Psoas muscle (tissue), 7 donors: ENCODE measurements at regions not wholly inside any gene's neighbourhood (a gene's known extent, or its start where the extent isn't known, plus 50 kb on each side); places are given as distances from the start of the nearest gene placed in this dataset.

ENCODE experiments used
- ATAC-seq, 4 donors: fragments of 200-7000 bp; cut with Tn5 transposase; one replicate each; pipeline ENCODE4 v1.9.1; 2020; ENCODE audit warnings: moderate library complexity in 3 of 4, mild to moderate bottlenecking in 2 of 4
- DNase-seq, 2 donors: peaks; one replicate each; pipeline ENCODE4 v3.0.0-alpha.2; 2020
- H3K27ac ChIP-seq: fragments of 200-600 bp; one replicate; pipeline ENCODE4 v1.8.0; 2022
- H3K27me3 ChIP-seq, 3 donors: fragments of 200-600 bp in 1 of 3; one replicate each; pipeline versions ENCODE4 v1.6.1 to v1.8.0; 2013 to 2022; ENCODE audit warnings: low read length in 2 of 3, mild to moderate bottlenecking in 2 of 3, moderate library complexity in 1 of 3; ENCODE audit not compliant: insufficient read depth in 3 of 3
- H3K36me3 ChIP-seq, 2 donors: fragments of 200-600 bp in 1 of 2; one replicate each; pipeline versions ENCODE4 v1.6.1 to v1.8.0; 2013 to 2022; ENCODE audit warnings: low read depth in 1 of 2, mild to moderate bottlenecking in 1 of 2, moderate library complexity in 1 of 2; ENCODE audit not compliant: insufficient read depth in 1 of 2
- H3K4me1 ChIP-seq: fragments of 200-600 bp; one replicate; pipeline ENCODE4 v1.8.0; 2022
- H3K4me3 ChIP-seq: fragments of 200-600 bp; one replicate; pipeline ENCODE4 v1.8.0; 2022; ENCODE audit warnings: mild to moderate bottlenecking
- H3K9me3 ChIP-seq: fragments of 200-600 bp; one replicate; pipeline ENCODE4 v1.8.0; 2022
- WGBS, 3 donors: extraction: QIAGEN DNeasy Blood & Tissue Kit; methylation state at CpG; one replicate each; pipeline versions ENCODE4 v1.1.6 to v1.1.7; 2013; 5-methylcytosine and 5-hydroxymethylcytosine counted together
- intact Hi-C, 2 donors: fragments of 100-400 bp; cut with DNase I; formaldehyde crosslinking; loops; one replicate each; pipeline versions ENCODE4 v1.11.0 to v1.14.2; 2022
- TF ChIP-seq, protein P1 (sequence below): fragments of 200-600 bp; IDR thresholded peaks from one replicate; pipeline ENCODE4 v1.8.0; 2022; ENCODE audit warnings: antibody characterized with exemption
- donor health status: healthy with polysubstance abuse.
- donor health status: DM: no; HTN: no; CAD: no; lungs with moderate emphysema.
- donor health status: Bipolar disorder and iron deficiency.
- donor health status: healthy.
- donor health status: DM: yes; HTN: yes; CAD: no.
- donor health status: DM: no; HTN: no; CAD: no.
- donor health status: DM: yes; HTN: yes; CAD: no.

DNA sequence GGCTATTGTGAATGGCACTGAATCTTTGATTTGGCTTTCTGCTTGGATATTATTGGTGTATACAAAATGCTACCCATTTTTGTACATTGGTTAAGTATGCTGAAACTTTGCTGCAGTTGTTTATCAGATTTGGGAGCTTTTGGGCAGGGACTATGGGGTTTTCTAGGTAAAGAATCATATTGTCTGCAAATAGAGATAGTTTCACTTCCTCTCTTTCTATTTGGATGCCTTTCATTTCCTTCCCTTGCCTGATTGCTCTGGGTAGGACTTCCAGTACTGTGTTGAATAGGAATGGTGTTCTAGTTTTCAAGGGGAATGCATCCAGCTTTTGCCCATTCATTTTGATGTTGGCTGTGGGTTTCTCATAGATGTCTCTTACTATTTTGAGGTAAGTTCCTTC, 489.1 kb upstream of the LRATD1 start:
- H3K27ac ChIP-seq = no peak overlapping the region
- DNase-seq (no peak), ATAC-seq (no peak)
- H3K36me3 ChIP-seq = no peaks in the 10 kb centered on the region
- no peaks in the 10 kb centered on the region for H3K4me1 ChIP-seq
- H3K4me3 ChIP-seq = no peak overlapping the region
- TF ChIP-seq, protein P1, sequence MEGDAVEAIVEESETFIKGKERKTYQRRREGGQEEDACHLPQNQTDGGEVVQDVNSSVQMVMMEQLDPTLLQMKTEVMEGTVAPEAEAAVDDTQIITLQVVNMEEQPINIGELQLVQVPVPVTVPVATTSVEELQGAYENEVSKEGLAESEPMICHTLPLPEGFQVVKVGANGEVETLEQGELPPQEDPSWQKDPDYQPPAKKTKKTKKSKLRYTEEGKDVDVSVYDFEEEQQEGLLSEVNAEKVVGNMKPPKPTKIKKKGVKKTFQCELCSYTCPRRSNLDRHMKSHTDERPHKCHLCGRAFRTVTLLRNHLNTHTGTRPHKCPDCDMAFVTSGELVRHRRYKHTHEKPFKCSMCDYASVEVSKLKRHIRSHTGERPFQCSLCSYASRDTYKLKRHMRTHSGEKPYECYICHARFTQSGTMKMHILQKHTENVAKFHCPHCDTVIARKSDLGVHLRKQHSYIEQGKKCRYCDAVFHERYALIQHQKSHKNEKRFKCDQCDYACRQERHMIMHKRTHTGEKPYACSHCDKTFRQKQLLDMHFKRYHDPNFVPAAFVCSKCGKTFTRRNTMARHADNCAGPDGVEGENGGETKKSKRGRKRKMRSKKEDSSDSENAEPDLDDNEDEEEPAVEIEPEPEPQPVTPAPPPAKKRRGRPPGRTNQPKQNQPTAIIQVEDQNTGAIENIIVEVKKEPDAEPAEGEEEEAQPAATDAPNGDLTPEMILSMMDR = no peak
- H3K9me3 ChIP-seq = no peaks in the 10 kb centered on the region
- H3K27me3 ChIP-seq = no peaks in the 10 kb centered on the region
- intact Hi-C loops = no loop called here

DNA sequence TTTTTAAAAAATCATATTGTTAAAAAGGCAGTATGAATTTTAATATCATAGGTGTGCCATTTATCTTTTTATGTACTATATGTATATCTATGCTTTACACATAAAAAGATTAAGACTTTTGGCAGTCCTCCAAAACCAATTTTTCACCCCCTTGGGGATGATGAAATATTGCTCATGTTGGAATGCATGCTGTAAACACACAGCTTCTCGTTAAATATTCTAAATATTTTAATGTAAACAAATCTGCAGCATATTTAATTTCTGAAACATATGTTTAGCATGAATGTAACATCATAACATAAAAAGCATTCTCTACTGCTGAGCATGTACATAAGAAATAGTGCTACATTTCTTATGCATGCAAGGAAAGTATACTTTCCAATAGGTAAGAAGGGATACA, 484.3 kb upstream of the LRATD1 start:
- H3K4me3 ChIP-seq = no peak overlapping the region
- ATAC-seq (no peak), DNase-seq (no peak)
- H3K27me3 ChIP-seq = no peaks in the 10 kb centered on the region
- 31 to 41% (median 38%) methylated on average over 1 of the region's 1 CpG for WGBS, 3 donors
- H3K9me3 ChIP-seq = no peaks in the 10 kb centered on the region
- intact Hi-C loops = no loop called here
- no peaks in the 10 kb centered on the region for H3K4me1 ChIP-seq
- H3K27ac ChIP-seq = no peak overlapping the region
- TF ChIP-seq, protein P1 = no peak
- H3K36me3 ChIP-seq = no peaks in the 10 kb centered on the region

DNA sequence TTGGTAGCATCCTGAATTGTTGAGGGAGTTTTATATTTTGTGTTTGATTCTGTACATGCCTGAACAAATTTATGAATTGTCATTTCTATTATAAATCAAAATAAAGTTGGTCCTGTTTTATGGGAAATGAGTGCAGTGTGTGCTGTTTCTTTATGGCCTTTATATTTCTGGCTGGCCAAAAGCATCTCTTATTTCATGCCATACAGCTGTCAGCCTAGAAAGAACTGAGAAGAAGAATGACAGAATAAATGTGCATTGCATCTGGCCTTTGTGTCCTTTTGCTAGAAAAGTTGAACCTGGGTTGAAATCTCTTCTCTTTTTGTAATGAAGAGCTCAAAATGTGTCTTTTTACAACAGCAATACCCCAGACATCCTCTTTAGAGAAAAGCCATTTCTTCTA, 474.7 kb upstream of the LRATD1 start:
- intact Hi-C loops = no loop called here
- no peaks in the 10 kb centered on the region for H3K36me3 ChIP-seq
- H3K27ac ChIP-seq = no peak overlapping the region
- TF ChIP-seq, protein P1 = no peak
- H3K4me3 ChIP-seq = no peak overlapping the region
- ATAC-seq (no peak), DNase-seq (no peak)
- H3K9me3 ChIP-seq = no peaks in the 10 kb centered on the region
- H3K27me3 ChIP-seq = no peaks in the 10 kb centered on the region
- H3K4me1 ChIP-seq = no peaks in the 10 kb centered on the region

DNA sequence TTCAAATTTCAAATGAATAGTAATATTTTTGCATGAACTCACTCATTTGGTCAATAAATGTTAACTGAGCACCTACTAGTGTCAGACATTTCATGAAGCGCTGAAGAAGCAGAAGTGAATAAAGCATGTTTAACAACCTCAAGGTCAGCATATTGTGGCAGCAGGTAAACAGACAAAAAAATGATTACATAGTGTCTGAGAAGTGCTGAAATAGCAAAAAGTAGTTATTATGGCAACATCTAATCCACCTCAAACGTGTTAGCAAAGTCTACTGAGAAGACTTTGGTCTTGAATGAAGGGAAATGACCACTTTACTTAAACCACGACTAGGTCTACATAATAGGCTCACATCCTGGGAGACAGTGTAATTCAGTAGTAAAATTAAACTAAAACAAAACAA, 452.2 kb upstream of the LRATD1 start:
- TF ChIP-seq, protein P1 = no peak
- Histone ChIP-seq H3K36me3 (no peaks in the 10 kb centered on the region), H3K4me3 (no peak overlapping the region), H3K4me1 (no peaks in the 10 kb centered on the region), H3K9me3 (no peaks in the 10 kb centered on the region), H3K27me3 (no peaks in the 10 kb centered on the region), H3K27ac (no peak overlapping the region)
- ATAC-seq = no peak
- WGBS, 3 donors = 78 to 88% (median 82%) methylated on average over 3 of the region's 3 CpGs
- no peak for DNase-seq
- intact Hi-C loops = no loop called here

DNA sequence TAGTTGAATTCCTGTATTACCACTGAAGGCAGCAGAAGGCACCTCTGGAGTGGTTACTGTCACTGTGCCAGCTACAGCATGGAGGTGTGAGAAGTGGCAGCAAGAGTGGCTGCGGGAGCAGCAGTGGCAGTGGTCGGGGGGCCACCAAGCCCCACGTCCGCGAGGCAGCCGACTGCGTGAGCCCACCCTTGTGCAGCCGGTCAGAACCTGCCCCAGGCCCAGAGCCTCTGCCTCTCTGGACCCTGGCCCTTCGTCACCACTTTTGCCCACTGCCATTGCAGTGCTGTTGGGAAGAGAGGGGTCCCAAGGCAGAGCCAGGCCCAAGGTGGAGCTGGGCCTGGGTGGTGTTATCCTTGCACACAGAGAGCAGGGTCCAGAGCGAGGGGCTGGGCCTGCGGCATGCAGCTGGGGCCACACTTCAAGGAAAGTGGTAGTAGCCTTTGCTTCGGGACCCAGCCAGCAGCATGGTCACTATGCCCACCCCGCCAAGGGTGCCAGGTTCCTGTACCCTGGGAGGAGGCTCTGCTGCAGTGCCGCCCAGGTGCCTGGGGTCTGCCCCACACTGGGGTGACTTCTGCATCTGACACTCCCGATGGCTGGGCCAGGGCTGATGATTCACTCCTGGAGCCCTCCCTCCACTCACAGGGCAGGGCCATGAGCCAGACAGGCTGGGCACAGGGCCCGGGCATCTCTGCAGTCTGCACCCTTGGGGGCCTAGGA, 450.1 kb upstream of the LRATD1 start:
- Histone ChIP-seq H3K27ac (no peak overlapping the region), H3K27me3 (no peaks in the 10 kb centered on the region), H3K36me3 (no peaks in the 10 kb centered on the region), H3K4me1 (no peaks in the 10 kb centered on the region), H3K9me3 (no peaks in the 10 kb centered on the region), H3K4me3 (no peak overlapping the region)
- WGBS, 3 donors = 89 to 96% (median 94%) methylated on average over 14 to 16 of the region's 16 CpGs
- ATAC-seq (no peak), DNase-seq (peak in 1 of 2 donors; percentile 46)
- intact Hi-C loops = no loop called here
- TF ChIP-seq, protein P1 = no peak
